H1 (cell line): ENCODE measurements at regions not wholly inside any gene's neighbourhood (a gene's known extent, or its start where the extent isn't known, plus 50 kb on each side); places are given as distances from the start of the nearest gene placed in this dataset.

Experiments
- CTCF ChIA-PET: fragments of 300-600 bp; sonication (Branson Sonifier 250); formaldehyde crosslinking; loops from one replicate; lab custom pipeline; 2021; ENCODE audit not compliant: partially characterized antibody; lab: Charles Lee
- POLR2A ChIA-PET: fragments of 300-600 bp; sonication (Branson Sonifier 250); formaldehyde crosslinking; loops from one replicate; lab custom pipeline; 2021; ENCODE audit warnings: inconsistent platforms; ENCODE audit not compliant: partially characterized antibody; lab: Charles Lee
- DNase-seq, 2 experiments: peaks; one replicate each; pipeline versions ENCODE4 v3.0.0 to v3.0.0-alpha.2; 2010 to 2022; ENCODE audit warnings: low spot score in 2 of 2, low read depth in 1 of 2, mixed read lengths in 1 of 2
- FAIRE-seq: peaks from 2 replicates; lab custom pipeline; 2011; peaks lifted over from hg19 to GRCh38; lab: Jason Lieb, UNC
- H2AFZ ChIP-seq: 2 replicates; pipeline ENCODE4 v1.8.1; 2012; ENCODE audit warnings: low read length, inconsistent platforms
- H2AK5ac ChIP-seq: 2 replicates; pipeline ENCODE4 v1.6.1; 2013; ENCODE audit warnings: low read depth, low read length
- H2BK120ac ChIP-seq: replicated peaks from 2 replicates; pipeline ENCODE3; 2013; ENCODE audit warnings: low read depth, low read length, inconsistent platforms
- H2BK12ac ChIP-seq: 2 replicates; pipeline ENCODE4 v1.6.1; 2013; ENCODE audit warnings: low read depth, low read length
- H2BK15ac ChIP-seq: 2 replicates; pipeline ENCODE4 v1.6.1; 2013; ENCODE audit warnings: low read length
- H2BK20ac ChIP-seq: 2 replicates; pipeline ENCODE4 v1.6.1; 2013; ENCODE audit warnings: low read length
- H2BK5ac ChIP-seq: 2 replicates; pipeline ENCODE4 v1.6.1; 2013; ENCODE audit warnings: low read depth, low read length
- H3K14ac ChIP-seq: 2 replicates; pipeline ENCODE4 v1.6.1; 2013; ENCODE audit warnings: inconsistent platforms; ENCODE audit not compliant: insufficient read length
- H3K18ac ChIP-seq: 2 replicates; pipeline ENCODE4 v1.6.1; 2013; ENCODE audit warnings: low read length; ENCODE audit errors: extremely low read depth
- H3K23ac ChIP-seq: 2 replicates; pipeline ENCODE4 v1.6.1; 2013; ENCODE audit warnings: inconsistent platforms; ENCODE audit not compliant: insufficient read length
- H3K23me2 ChIP-seq: 2 replicates; pipeline ENCODE4 v1.6.1; 2013; ENCODE audit warnings: low read depth, low read length
- H3K27ac ChIP-seq: 2 replicates; pipeline ENCODE4 v1.6.1; 2011; ENCODE audit warnings: low read depth, low read length, inconsistent platforms
- H3K27me3 ChIP-seq, 4 experiments: replicated peaks in 1 of 4; 1 replicate in 1 of 4; 2 replicates in 3 of 4; pipeline versions ENCODE4 v1.6.1 to v1.8.1; 2011 to 2013; ENCODE audit warnings: low read length in 3 of 4, mild to moderate bottlenecking in 3 of 4, inconsistent platforms in 2 of 4, mixed read lengths in 2 of 4, moderate library complexity in 1 of 4; ENCODE audit not compliant: control insufficient read depth in 3 of 4, insufficient read depth in 3 of 4; ENCODE audit errors: extremely low read depth in 1 of 4
- H3K36me3 ChIP-seq, 4 experiments: 2 replicates each; pipeline versions ENCODE4 v1.6.1 to v1.8.1; 2011 to 2013; ENCODE audit warnings: mild to moderate bottlenecking in 4 of 4, low read length in 3 of 4, moderate library complexity in 2 of 4, control low read depth in 1 of 4, inconsistent platforms in 1 of 4; ENCODE audit not compliant: insufficient read depth in 4 of 4, control insufficient read depth in 2 of 4
- H3K4ac ChIP-seq: replicated peaks from 2 replicates; pipeline ENCODE3; 2013; ENCODE audit warnings: low read length, low read depth, mixed read lengths, inconsistent platforms; ENCODE audit not compliant: insufficient read length
- H3K4me1 ChIP-seq, 4 experiments: replicated peaks in 1 of 4; 1 replicate in 1 of 4; 2 replicates in 3 of 4; pipeline versions ENCODE4 v1.6.1 to v1.8.1; 2011 to 2013; ENCODE audit warnings: low read length in 3 of 4, inconsistent platforms in 2 of 4, mixed read lengths in 1 of 4; ENCODE audit not compliant: insufficient read depth in 4 of 4, control insufficient read depth in 3 of 4
- H3K4me2 ChIP-seq, 2 experiments: 2 replicates each; pipeline versions ENCODE4 v1.6.1 to v1.8.1; 2011 to 2013; ENCODE audit warnings: low read depth in 2 of 2, low read length in 2 of 2, control low read depth in 1 of 2, inconsistent platforms in 1 of 2, mild to moderate bottlenecking in 1 of 2; ENCODE audit not compliant: insufficient read depth in 1 of 2
- H3K4me3 ChIP-seq, 4 experiments: fragments of 200-600, 300-600 bp in 1 of 4; sonication (generic), shearing (Covaris generic), sonication (Bioruptor Twin) in 1 of 4; 2 replicates each; pipeline versions ENCODE4 v1.5.1 to v1.8.1; 2011 to 2016; ENCODE audit warnings: low read length in 4 of 4, low read depth in 3 of 4, control low read depth in 2 of 4, inconsistent platforms in 2 of 4, mild to moderate bottlenecking in 2 of 4, mixed read lengths in 1 of 4, moderate library complexity in 1 of 4; ENCODE audit not compliant: insufficient read depth in 2 of 4; ENCODE audit errors: extremely low read depth in 1 of 4
- H3K56ac ChIP-seq: replicated peaks from 2 replicates; pipeline ENCODE3; 2013; ENCODE audit warnings: low read depth, mild to moderate bottlenecking, mixed read lengths, low read length, inconsistent platforms; ENCODE audit not compliant: insufficient read length
- H3K79me1 ChIP-seq: 2 replicates; pipeline ENCODE4 v1.6.1; 2013; ENCODE audit warnings: low read depth, low read length, control low read depth
- H3K79me2 ChIP-seq, 2 experiments: 2 replicates each; pipeline versions ENCODE4 v1.6.1 to v1.8.1; 2012 to 2013; ENCODE audit warnings: low read length in 2 of 2, mild to moderate bottlenecking in 2 of 2, inconsistent platforms in 1 of 2; ENCODE audit not compliant: insufficient read depth in 2 of 2, control insufficient read depth in 1 of 2
- H3K9ac ChIP-seq, 4 experiments: replicated peaks in 1 of 4; 1 replicate in 1 of 4; 2 replicates in 3 of 4; pipeline versions ENCODE4 v1.6.1 to v1.8.1; 2011 to 2013; ENCODE audit warnings: low read depth in 3 of 4, low read length in 3 of 4, control low read depth in 2 of 4, mild to moderate bottlenecking in 2 of 4, moderate library complexity in 2 of 4, inconsistent platforms in 1 of 4; ENCODE audit errors: extremely low read depth in 1 of 4
- H3K9me3 ChIP-seq, 2 experiments: 2 replicates each; pipeline versions ENCODE4 v1.6.1 to v1.8.1; 2012 to 2013; ENCODE audit warnings: mild to moderate bottlenecking in 2 of 2, moderate library complexity in 2 of 2, control low read depth in 1 of 2, inconsistent platforms in 1 of 2, low read depth in 1 of 2, low read length in 1 of 2, mixed read lengths in 1 of 2; ENCODE audit not compliant: insufficient read depth in 2 of 2
- H4K20me1 ChIP-seq, 2 experiments: replicated peaks in 1 of 2; 2 replicates each; pipeline versions ENCODE3 to v1.8.1; 2011 to 2013; ENCODE audit warnings: inconsistent platforms in 2 of 2, low read length in 2 of 2, mild to moderate bottlenecking in 1 of 2; ENCODE audit not compliant: insufficient read depth in 2 of 2, control insufficient read depth in 1 of 2
- H4K5ac ChIP-seq: 2 replicates; pipeline ENCODE4 v1.6.1; 2013; ENCODE audit warnings: low read length, low read depth, mixed read lengths, inconsistent platforms; ENCODE audit not compliant: insufficient read length
- H4K8ac ChIP-seq: 2 replicates; pipeline ENCODE4 v1.8.0; 2013; ENCODE audit warnings: mild to moderate bottlenecking, moderate library complexity, low read length, inconsistent platforms; ENCODE audit not compliant: insufficient read depth; ENCODE audit errors: extremely low read depth
- H4K91ac ChIP-seq: replicated peaks from 2 replicates; pipeline ENCODE3; 2013; ENCODE audit warnings: low read length, mixed read lengths, inconsistent platforms; ENCODE audit not compliant: insufficient read length
- CBX5 ChIP-seq: fragments of 300-800, 300-1000 bp; sonication (generic); IDR thresholded peaks from 2 replicates; pipeline ENCODE4 v1.7.1; 2016; ENCODE audit warnings: antibody characterized with exemption, low read length, low read depth
- FOSL1 ChIP-seq: IDR thresholded peaks from 2 replicates; pipeline ENCODE4 v1.6.1; 2011; ENCODE audit warnings: mild to moderate bottlenecking, low read depth, low read length, moderate library complexity; ENCODE audit not compliant: insufficient read depth
- POLR2A ChIP-seq, 2 experiments: IDR thresholded peaks; 1 replicate in 1 of 2; 2 replicates in 1 of 2; pipeline ENCODE4 v1.6.1; 2011; ENCODE audit warnings: low read depth in 2 of 2, low read length in 2 of 2, mild to moderate bottlenecking in 2 of 2; ENCODE audit errors: control extremely low read depth in 1 of 2
- SIRT6 ChIP-seq: IDR thresholded peaks from one replicate; pipeline ENCODE4 v1.7.1; 2012; ENCODE audit warnings: low read length, inconsistent platforms
- SIX5 ChIP-seq: IDR thresholded peaks from 2 replicates; pipeline ENCODE4 v1.6.1; 2011; ENCODE audit warnings: mild to moderate bottlenecking, low read depth, low read length
- SP1 ChIP-seq: IDR thresholded peaks from 2 replicates; pipeline ENCODE4 v1.6.1; 2011; ENCODE audit warnings: low read depth, low read length
- SP4 ChIP-seq: IDR thresholded peaks from 2 replicates; pipeline ENCODE4 v1.6.1; 2012; ENCODE audit warnings: low read length, inconsistent platforms
- SUZ12 ChIP-seq: fragments of 200-600 bp; sonication (generic); IDR thresholded peaks from 2 replicates; pipeline ENCODE4 v1.6.1; 2012; ENCODE audit warnings: mild to moderate bottlenecking, inconsistent platforms, low read length, moderate library complexity, mixed read lengths
- WGBS, 2 experiments: shearing (Covaris generic) in 1 of 2; methylation state at CpG; one replicate each; pipeline versions ENCODE4 v1.1.6 to v1.1.7; 2013 to 2015; ENCODE audit warnings: low lambda C conversion rate in 2 of 2, mixed read lengths in 2 of 2, inconsistent platforms in 1 of 2, low coverage in 1 of 2, missing lambda C conversion rate in 1 of 2; ENCODE audit not compliant: insufficient replicate concordance in 2 of 2, insufficient coverage in 1 of 2, insufficient read length in 1 of 2; ENCODE audit errors: extremely low coverage in 1 of 2, missing lambda C conversion rate in 1 of 2; 5-methylcytosine and 5-hydroxymethylcytosine counted together

GRCh38 chr2:153047220-153047619, 328.8 kb downstream of the ARL6IP6 start:
- H3K79me2 ChIP-seq = no peaks in the 10 kb centered on the region
- peak overlapping the region; percentile 98 for H2AFZ ChIP-seq
- no peak overlapping the region for H4K5ac ChIP-seq
- H3K4ac ChIP-seq = no peak overlapping the region
- H3K56ac ChIP-seq = no peak overlapping the region
- DNase-seq = no peak
- H3K27ac ChIP-seq = no peak overlapping the region
- H3K9me3 ChIP-seq = no peaks in the 10 kb centered on the region
- no peak overlapping the region for H3K14ac ChIP-seq
- POLR2A ChIA-PET = no interaction called here
- no peak overlapping the region for H2BK12ac ChIP-seq
- no peaks in the 10 kb centered on the region for H3K27me3 ChIP-seq
- no peak overlapping the region for H4K8ac ChIP-seq
- no peak overlapping the region; the same call in 1 of the 2 replicates for H3K18ac ChIP-seq
- no peak overlapping the region for H2AK5ac ChIP-seq
- no peaks in the 10 kb centered on the region for H3K79me1 ChIP-seq
- TF ChIP-seq SUZ12 (no peak), FOSL1 (no peak), SIX5 (peak; percentile 46; the same call in 1 of the 2 replicates), CBX5 (no peak), SP1 (no peak), SIRT6 (no peak), POLR2A (IDR thresholded peaks at IDR 0.05; ENCODE audit: control extremely low read depth in 1 of 2, low read depth in 2 of 2, low read length in 2 of 2) (no peak), SP4 (no peak)
- H2BK15ac ChIP-seq = no peak overlapping the region
- H3K36me3 ChIP-seq = no peaks in the 10 kb centered on the region; a peak in 1 of 8 replicates
- no peaks in the 10 kb centered on the region; the same call in 1 of the 2 replicates for H3K23me2 ChIP-seq
- no peak overlapping the region for H2BK5ac ChIP-seq
- no peaks in the 10 kb centered on the region for H3K4me1 ChIP-seq
- FAIRE-seq = peak; percentile 50
- H4K91ac ChIP-seq = no peak overlapping the region
- H3K4me2 ChIP-seq = no peak overlapping the region
- H4K20me1 ChIP-seq = no peaks in the 10 kb centered on the region
- CTCF ChIA-PET = interaction anchor here (1.2 kb wide), 1 partner anchor 10 kb away, joined by 5 read pairs; no protein-coding TSS in a partner anchor
- H2BK120ac ChIP-seq = no peak overlapping the region
- no peak overlapping the region for H3K23ac ChIP-seq
- no peak overlapping the region for H3K4me3 ChIP-seq
- H3K9ac ChIP-seq = no peak overlapping the region
- 100% methylated on average over 1 of the region's 1 CpG; no CpG with 5 or more reads in 1 of the 2 experiments for WGBS, 2 experiments
- 0 out of 2 replicates have a peak overlapping the region, but pooled peaks have one; percentile 88 for H2BK20ac ChIP-seq
